ENCODE measurements at regions not wholly inside any gene's neighbourhood (a gene's known extent, or its start where the extent isn't known, plus 50 kb on each side); places are given as distances from the start of the nearest gene placed in this dataset.

DNA sequence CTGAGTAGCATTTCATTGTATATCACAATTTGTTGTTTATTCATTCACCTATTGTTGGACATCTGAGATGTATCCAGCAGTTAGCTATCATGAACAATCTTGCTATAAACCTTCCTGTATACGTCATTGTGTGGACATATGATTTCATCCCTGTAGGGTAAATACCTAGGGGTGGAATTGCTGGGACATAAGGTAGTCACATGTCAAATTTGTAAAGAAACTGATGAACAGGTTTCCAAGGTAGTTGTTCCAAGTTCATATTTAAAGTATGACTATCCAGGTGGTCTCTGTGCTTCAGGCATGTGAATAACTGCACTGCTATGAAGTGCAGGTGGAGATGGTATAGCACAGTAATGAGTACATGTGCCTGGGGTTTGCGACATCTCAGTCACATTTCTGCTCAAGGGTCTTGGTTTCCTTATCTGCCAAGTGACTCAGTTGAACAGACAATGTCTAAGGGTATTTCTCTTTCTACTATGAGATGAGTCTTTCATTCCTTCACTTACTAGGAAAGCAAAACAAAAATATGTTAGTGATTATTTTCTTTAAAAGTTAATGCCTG, 229.0 kb upstream of the HES1 start:
- TF ChIP-seq GATA3 (IDR thresholded peaks at IDR 0.05; ENCODE audit: low read depth, low read length) (no peak), GATA2 (IDR thresholded peaks at IDR 0.05; ENCODE audit: low read depth, low read length) (no peak)

DNA sequence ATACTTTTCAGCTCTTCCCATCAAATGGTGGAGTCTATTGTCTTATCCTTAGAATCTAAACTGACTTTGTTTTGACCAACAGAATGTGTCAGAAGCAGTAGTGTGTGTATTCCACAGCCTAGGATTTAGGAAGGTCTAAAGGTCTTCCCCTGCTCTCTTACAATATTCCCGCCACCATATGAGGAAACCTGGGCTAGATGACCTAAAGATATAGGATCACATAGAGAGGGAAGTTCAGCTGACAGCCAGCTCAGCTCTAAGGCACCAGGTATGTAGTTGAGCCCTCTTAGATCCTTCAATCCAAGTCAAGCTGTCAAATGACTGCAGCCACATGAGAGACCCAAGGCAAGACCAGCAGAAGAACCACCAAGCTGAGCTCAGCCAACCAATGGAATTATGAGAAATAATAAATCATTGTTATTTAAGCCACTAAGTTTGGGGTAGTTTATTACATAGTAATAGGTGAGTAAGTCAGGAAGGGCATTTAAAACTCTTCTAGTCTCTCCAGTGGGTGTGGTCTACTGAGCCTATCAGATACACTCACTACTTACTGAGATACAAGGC, 227.7 kb upstream of the HES1 start:
- TF ChIP-seq GATA3 (IDR thresholded peaks at IDR 0.05; ENCODE audit: low read depth, low read length) = no peak
- no peak for TF ChIP-seq GATA2 (IDR thresholded peaks at IDR 0.05; ENCODE audit: low read depth, low read length)

DNA sequence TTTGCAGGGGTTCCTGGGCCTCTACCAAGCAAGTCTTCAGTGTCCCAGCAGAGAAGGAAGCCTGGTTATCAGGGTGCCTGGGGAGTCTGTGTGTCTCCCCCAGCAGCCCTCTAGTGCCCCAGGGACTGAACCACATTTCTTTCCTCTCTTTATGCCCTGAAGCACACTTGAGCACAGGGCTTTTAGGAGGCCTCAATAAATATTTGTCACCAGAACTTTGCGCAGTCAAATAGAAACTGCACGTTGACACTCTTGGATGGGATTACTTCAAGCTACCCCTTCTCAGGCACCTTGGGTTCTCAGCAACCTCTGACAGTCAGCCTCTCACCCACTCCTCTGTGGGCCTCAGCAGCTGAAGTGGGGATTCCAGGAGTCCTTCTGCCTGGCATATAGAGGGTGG, 226.6 kb upstream of the HES1 start:
- TF ChIP-seq GATA3 (IDR thresholded peaks at IDR 0.05; ENCODE audit: low read depth, low read length) = no peak
- TF ChIP-seq GATA2 (IDR thresholded peaks at IDR 0.05; ENCODE audit: low read depth, low read length) = no peak

DNA sequence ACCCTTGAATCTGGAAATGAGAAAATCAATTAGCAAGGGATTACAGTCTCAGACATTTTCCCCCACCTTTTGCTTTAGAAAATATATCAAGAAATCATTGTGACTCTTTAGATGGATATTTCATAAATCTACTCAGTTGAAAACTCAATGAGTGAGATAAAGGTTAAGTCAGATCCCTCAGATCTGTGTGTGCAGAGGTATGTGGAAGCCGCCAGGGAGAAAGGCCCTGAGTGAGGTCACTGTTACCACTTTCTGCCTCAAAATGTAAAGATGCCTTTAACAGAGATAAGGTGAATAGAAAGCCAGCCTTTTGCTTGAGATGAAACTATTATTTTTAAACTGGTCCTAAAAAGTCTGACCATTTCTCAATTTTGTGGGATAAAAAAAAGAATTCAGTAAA, 225.6 kb upstream of the HES1 start:
- TF ChIP-seq GATA3 (IDR thresholded peaks at IDR 0.05; ENCODE audit: low read depth, low read length) = no peak
- TF ChIP-seq GATA2 (IDR thresholded peaks at IDR 0.05; ENCODE audit: low read depth, low read length) = no peak

GRCh38 chr3:193910886-193911738, 224.8 kb upstream of the HES1 start:
- TF ChIP-seq GATA3 (IDR thresholded peaks at IDR 0.05; ENCODE audit: low read depth, low read length) = no peak
- TF ChIP-seq GATA2 (IDR thresholded peaks at IDR 0.05; ENCODE audit: low read depth, low read length) = no peak

DNA sequence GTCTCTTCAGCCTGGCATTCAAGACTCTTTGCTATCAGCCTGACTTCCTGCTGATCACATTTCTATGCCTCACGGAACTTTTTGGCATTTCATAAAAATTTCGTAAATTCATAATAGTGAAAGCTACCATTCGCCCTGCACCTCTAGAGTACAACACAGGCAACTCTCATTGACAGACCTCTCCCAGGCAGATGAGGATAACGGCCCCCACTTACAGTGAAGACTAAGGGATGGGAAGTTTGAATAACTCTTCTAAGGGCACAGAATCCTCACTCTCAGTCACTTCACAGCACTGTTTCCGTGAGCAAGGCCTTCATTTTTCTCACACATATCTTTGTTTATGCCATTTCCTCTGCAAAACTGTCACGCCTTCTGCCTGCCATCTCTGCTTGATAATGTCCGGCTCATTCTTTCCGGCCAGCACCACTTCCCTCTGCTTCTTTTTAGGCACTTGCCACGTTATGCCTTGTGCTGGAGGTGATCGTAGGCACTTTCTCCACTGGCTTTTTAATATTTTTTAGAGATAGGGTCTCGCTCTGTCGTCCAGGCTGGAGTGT, 224.1 kb upstream of the HES1 start:
- TF ChIP-seq GATA2 (IDR thresholded peaks at IDR 0.05; ENCODE audit: low read depth, low read length) (no peak), GATA3 (IDR thresholded peaks at IDR 0.05; ENCODE audit: low read depth, low read length) (no peak)

- TF ChIP-seq GATA2 (IDR thresholded peaks at IDR 0.05; ENCODE audit: low read depth, low read length) = no peak
- no peak for TF ChIP-seq GATA3 (IDR thresholded peaks at IDR 0.05; ENCODE audit: low read depth, low read length)
Observed at GRCh38 chr3:193912621-193913178, 223.2 kb upstream of the HES1 start.

DNA sequence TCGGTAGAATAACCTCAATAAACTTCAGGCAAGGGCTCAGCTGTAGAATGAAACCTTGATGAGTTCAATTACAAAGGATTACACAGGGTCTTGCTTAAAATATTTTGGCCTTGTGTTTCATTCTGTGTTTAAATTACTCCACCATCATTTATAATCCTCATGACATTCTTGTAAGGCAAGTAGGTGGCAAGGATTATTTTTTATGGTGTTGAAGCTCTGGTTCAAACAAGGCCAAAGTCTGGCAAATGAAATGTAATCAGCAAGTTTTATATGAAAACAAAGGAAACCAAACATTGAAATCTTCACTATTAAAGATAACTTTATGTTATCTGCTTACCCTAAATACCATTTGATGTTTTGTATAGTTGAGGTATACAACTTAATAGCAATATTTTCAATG, 221.3 kb upstream of the HES1 start:
- TF ChIP-seq GATA2 (IDR thresholded peaks at IDR 0.05; ENCODE audit: low read depth, low read length) (no peak), GATA3 (IDR thresholded peaks at IDR 0.05; ENCODE audit: low read depth, low read length) (no peak)

DNA sequence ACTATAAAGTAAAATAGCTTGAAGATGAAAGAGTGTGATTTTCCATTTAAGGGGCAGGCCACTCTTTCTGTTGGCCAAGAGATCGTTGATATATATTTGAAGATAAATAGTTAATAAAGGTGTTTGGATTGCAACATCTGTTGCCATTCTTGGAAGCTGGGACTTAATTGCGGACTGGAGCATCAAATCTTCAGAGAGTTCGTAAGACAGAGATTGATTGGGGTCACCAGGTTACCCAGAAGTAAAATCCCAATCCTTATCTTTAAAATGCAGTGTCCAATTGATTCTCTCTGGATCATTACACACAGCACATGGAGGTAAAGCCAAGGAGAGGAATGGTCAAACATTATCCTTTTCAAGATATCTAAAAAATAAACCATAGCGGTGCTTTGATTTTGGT, 220.8 kb upstream of the HES1 start:
- TF ChIP-seq GATA2 (IDR thresholded peaks at IDR 0.05; ENCODE audit: low read depth, low read length) = no peak
- TF ChIP-seq GATA3 (IDR thresholded peaks at IDR 0.05; ENCODE audit: low read depth, low read length) = no peak

DNA sequence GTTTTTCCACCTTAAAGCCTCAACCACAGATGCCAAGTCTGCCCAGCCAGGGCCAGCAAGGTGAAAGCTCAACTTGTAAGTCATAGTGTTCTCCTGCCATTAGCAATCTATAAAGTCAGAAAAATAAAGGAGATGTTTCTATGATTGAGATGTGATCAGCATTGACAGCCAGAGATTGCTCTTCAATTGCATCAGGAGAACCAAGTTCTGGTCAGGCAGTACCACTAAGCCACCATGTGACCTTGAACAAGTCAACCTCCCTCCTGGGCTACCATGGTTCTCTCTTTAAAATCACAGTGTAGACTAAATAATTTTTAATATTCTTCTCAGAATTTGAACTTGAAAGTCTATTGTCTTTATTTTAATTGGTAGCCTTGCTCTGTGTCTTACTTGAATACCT, 220.3 kb upstream of the HES1 start:
- TF ChIP-seq GATA3 (IDR thresholded peaks at IDR 0.05; ENCODE audit: low read depth, low read length) = no peak
- TF ChIP-seq GATA2 (IDR thresholded peaks at IDR 0.05; ENCODE audit: low read depth, low read length) = no peak

- no peak for TF ChIP-seq GATA2 (IDR thresholded peaks at IDR 0.05; ENCODE audit: low read depth, low read length)
- no peak for TF ChIP-seq GATA3 (IDR thresholded peaks at IDR 0.05; ENCODE audit: low read depth, low read length)
Observed at GRCh38 chr3:193917158-193917557, 218.8 kb upstream of the HES1 start.

DNA sequence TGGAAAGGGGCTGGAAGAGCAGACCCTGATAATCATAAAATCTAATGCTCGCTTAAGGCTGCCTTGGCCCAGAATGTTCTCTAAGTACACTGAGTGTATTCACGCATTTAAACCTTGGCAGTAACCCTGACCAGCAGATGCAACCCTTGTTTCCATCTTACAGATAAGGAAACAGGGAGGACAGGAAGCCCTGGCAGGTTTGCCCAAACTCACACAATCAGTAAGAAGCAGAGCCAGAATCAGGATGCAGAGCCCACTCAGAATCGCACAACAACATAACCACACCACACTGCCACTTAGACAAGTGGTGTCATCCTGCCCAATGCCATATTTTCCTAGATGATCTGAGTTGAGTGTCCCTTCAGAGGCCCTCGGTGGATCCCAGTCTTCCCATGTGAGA, 214.5 kb upstream of the HES1 start:
- no peak for TF ChIP-seq GATA3 (IDR thresholded peaks at IDR 0.05; ENCODE audit: low read depth, low read length)
- no peak for TF ChIP-seq GATA2 (IDR thresholded peaks at IDR 0.05; ENCODE audit: low read depth, low read length)

DNA sequence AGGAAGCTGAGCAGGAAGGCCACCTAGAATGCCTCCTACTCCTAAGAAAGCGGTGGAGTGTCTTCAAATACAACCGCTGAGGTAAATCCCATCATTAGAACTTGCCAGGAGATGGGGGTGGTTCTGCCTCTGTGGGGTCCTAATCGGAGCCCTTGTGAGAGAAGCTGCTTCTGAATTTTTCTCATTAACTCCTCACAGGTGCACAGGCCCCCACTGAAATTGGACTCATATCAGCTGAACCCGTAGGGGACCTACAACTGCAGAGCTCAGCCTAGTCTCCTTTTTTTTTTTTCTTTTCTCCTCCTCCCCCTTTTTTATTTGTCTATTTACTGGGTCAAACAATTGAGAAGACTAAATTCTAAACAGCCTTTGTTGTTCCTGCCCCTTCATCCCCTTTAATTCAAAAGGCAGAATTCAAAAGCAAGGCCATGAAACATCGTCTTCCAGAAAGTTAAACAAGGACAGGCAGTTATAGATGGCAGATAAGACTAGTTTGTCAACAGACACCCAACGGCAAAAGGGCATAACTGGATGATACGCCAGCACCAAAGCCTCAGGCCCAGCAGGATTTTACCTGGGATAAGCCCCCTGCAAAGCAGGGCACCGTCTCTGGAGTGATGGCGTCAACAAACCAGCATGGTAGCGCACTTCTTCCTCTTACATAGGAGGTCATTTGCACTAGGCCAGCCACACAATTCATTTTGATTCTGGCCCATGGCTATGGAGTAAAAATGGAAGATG, 213.7 kb upstream of the HES1 start:
- no peak for TF ChIP-seq GATA2 (IDR thresholded peaks at IDR 0.05; ENCODE audit: low read depth, low read length)
- no peak for TF ChIP-seq GATA3 (IDR thresholded peaks at IDR 0.05; ENCODE audit: low read depth, low read length)

Data from SH-SY5Y (cell line).